22Rv1 (cell line): ENCODE measurements at regions not wholly inside any gene's neighbourhood (a gene's known extent, or its start where the extent isn't known, plus 50 kb on each side); places are given as distances from the start of the nearest gene placed in this dataset.

Source experiments
- ZFX ChIP-seq: fragments of 450-650 bp; IDR thresholded peaks from 2 replicates; pipeline ENCODE4 v1.6.1; 2017; ENCODE audit warnings: antibody characterized with exemption, borderline replicate concordance
- TF ChIP-seq, protein P1 (sequence below): fragments of 450-650 bp; IDR thresholded peaks from 2 replicates; pipeline ENCODE4 v1.5.1; 2017; ENCODE audit warnings: mild to moderate bottlenecking

- TF ChIP-seq, protein P1, sequence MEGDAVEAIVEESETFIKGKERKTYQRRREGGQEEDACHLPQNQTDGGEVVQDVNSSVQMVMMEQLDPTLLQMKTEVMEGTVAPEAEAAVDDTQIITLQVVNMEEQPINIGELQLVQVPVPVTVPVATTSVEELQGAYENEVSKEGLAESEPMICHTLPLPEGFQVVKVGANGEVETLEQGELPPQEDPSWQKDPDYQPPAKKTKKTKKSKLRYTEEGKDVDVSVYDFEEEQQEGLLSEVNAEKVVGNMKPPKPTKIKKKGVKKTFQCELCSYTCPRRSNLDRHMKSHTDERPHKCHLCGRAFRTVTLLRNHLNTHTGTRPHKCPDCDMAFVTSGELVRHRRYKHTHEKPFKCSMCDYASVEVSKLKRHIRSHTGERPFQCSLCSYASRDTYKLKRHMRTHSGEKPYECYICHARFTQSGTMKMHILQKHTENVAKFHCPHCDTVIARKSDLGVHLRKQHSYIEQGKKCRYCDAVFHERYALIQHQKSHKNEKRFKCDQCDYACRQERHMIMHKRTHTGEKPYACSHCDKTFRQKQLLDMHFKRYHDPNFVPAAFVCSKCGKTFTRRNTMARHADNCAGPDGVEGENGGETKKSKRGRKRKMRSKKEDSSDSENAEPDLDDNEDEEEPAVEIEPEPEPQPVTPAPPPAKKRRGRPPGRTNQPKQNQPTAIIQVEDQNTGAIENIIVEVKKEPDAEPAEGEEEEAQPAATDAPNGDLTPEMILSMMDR, result no peak
- TF ChIP-seq ZFX, result no peak
These were observed 748.7 kb downstream of the TLE4 start for GRCh38 chr9:80320480-80320879.
